ENCODE measurements at regions not wholly inside any gene's neighbourhood (a gene's known extent, or its start where the extent isn't known, plus 50 kb on each side); places are given as distances from the start of the nearest gene placed in this dataset.

- H3K27ac ChIP-seq, result no peak overlapping the region
- no peak overlapping the region for H3K9ac ChIP-seq
- H3K27me3 ChIP-seq, result no peaks in the 10 kb centered on the region
- H3K4me2 ChIP-seq, result no peak overlapping the region
- no peaks in the 10 kb centered on the region for H3K9me3 ChIP-seq
- H3K36me3 ChIP-seq, result no peaks in the 10 kb centered on the region
- H3K4me1 ChIP-seq, result no peaks in the 10 kb centered on the region
- TF ChIP-seq Cebpa-rat (IDR thresholded peaks at IDR 0.05), result no peak
- H4K20me1 ChIP-seq, result no peaks in the 10 kb centered on the region
- no peak overlapping the region for H3K4me3 ChIP-seq
Measured at GRCh38 chr21:27164208-27165177, 197.6 kb upstream of the ADAMTS5 start.

- no peak overlapping the region for H3K4me2 ChIP-seq
- H4K20me1 ChIP-seq, result no peaks in the 10 kb centered on the region
- no peaks in the 10 kb centered on the region for H3K27me3 ChIP-seq
- H3K4me3 ChIP-seq, result no peak overlapping the region
- no peak overlapping the region for H3K27ac ChIP-seq
- H3K4me1 ChIP-seq, result no peaks in the 10 kb centered on the region
- H3K9me3 ChIP-seq, result no peaks in the 10 kb centered on the region
- H3K36me3 ChIP-seq, result no peaks in the 10 kb centered on the region
- no peak for TF ChIP-seq Cebpa-rat (IDR thresholded peaks at IDR 0.05)
- no peak overlapping the region for H3K9ac ChIP-seq
Measured at GRCh38 chr21:27158967-27159366, 192.1 kb upstream of the ADAMTS5 start.

DNA sequence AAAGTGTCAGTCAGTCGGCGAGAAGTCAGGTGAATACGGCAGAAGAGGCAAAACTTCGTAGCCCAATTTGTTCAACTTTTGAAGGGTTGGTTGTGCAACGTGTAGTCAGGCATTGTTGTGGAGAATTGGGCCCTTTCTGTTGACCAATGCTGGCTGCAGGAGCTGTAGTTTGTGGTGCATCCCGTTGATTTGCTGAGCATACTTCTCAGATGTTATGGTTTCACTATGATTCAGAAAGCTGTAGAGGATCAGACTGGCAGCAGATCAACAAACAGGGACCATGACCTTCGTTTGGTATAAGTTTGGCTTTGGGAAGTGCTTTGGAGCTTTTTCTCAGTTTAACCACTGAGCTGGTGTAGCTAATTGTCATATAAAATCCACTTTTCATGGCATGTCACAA lies 190.2 kb upstream of the ADAMTS5 start:
- Histone ChIP-seq H3K36me3 (no peaks in the 10 kb centered on the region), H3K4me2 (no peak overlapping the region), H3K27ac (no peak overlapping the region), H3K9me3 (no peaks in the 10 kb centered on the region), H4K20me1 (no peaks in the 10 kb centered on the region), H3K27me3 (no peaks in the 10 kb centered on the region), H3K4me3 (no peak overlapping the region), H3K9ac (no peak overlapping the region), H3K4me1 (no peaks in the 10 kb centered on the region)
- TF ChIP-seq Cebpa-rat (IDR thresholded peaks at IDR 0.05), result no peak

DNA sequence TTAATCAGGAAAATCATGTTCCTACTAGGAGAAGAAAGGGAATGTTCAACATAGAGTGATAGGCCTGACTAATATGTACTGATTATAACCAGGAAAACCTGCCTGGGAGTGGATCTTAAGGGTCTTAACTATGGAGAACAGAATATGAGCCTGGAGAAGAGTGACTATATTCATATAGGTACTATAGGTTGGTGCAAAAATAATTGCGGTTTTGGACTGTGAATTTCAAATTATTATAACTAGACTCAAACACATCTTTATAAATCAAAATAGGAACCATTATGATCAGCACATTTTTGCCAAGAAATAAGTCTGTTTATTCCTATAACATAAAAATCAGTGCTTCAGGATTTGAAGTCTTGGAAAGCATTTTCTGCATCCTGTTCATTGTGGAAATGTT lies 189.8 kb upstream of the ADAMTS5 start:
- no peaks in the 10 kb centered on the region for H3K4me1 ChIP-seq
- H3K36me3 ChIP-seq, result no peaks in the 10 kb centered on the region
- no peak overlapping the region for H3K9ac ChIP-seq
- no peak overlapping the region for H3K27ac ChIP-seq
- no peaks in the 10 kb centered on the region for H4K20me1 ChIP-seq
- no peak overlapping the region for H3K4me2 ChIP-seq
- H3K4me3 ChIP-seq, result no peak overlapping the region
- no peak for TF ChIP-seq Cebpa-rat (IDR thresholded peaks at IDR 0.05)
- H3K27me3 ChIP-seq, result no peaks in the 10 kb centered on the region
- H3K9me3 ChIP-seq, result no peaks in the 10 kb centered on the region

DNA sequence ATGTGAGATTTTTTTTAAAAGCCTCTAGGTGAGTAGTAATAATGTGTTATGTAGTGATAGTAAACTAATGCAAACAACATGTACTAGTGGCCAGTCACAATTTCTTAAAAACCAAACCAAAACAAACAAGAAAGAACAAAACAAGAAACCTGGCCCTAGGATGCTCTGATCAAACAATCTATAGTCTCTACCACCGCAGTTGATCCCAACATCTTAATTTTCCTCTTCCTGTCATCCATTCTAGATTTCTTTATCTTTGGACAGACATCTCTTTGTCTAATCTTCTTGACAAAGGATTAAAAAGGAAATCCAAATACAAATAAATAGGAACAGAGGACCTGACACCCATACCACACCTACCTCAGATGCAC lies 188.2 kb upstream of the ADAMTS5 start:
- H3K4me3 ChIP-seq, result no peak overlapping the region
- no peaks in the 10 kb centered on the region for H3K9me3 ChIP-seq
- no peaks in the 10 kb centered on the region for H3K4me1 ChIP-seq
- no peak for TF ChIP-seq Cebpa-rat (IDR thresholded peaks at IDR 0.05)
- H4K20me1 ChIP-seq, result no peaks in the 10 kb centered on the region
- no peak overlapping the region for H3K27ac ChIP-seq
- no peaks in the 10 kb centered on the region for H3K36me3 ChIP-seq
- no peak overlapping the region for H3K4me2 ChIP-seq
- no peak overlapping the region for H3K9ac ChIP-seq
- H3K27me3 ChIP-seq, result no peaks in the 10 kb centered on the region

DNA sequence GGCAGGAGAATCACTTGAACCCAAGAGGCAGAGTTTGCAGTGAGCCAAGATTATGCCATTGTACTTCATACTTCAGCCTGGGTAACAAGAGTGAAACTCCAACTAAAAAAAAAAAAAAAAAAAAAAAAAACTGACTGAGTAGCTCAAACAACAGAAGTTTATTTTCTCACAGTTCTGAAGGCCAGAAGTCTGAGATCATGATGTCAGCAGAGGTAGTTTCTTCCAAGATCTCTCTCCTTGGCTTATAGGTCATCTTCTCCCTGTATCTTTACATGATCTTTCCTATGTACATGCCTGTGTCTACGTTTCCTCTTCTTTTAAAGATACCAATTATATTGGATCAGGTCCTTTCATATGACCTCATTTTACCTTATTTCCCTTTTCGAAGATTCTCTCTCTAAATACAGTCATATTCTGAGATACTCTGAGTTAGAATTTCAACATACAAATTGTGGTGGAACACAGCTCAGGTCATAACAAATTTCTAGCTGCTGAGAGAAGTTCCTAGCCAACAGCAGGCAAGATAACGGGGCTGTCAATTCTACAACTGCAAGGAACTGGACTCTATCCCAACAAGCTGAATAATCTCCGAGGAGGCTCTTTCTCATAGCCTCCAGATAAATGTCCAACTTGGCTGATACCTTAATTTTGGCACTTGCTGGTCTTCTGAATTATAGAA lies 187.7 kb upstream of the ADAMTS5 start:
- H3K36me3 ChIP-seq, result no peaks in the 10 kb centered on the region
- no peak overlapping the region for H3K4me3 ChIP-seq
- no peak for TF ChIP-seq Cebpa-rat (IDR thresholded peaks at IDR 0.05)
- H3K4me1 ChIP-seq, result no peaks in the 10 kb centered on the region
- H3K4me2 ChIP-seq, result no peak overlapping the region
- no peaks in the 10 kb centered on the region for H4K20me1 ChIP-seq
- H3K27ac ChIP-seq, result no peak overlapping the region
- H3K27me3 ChIP-seq, result no peaks in the 10 kb centered on the region
- H3K9me3 ChIP-seq, result no peaks in the 10 kb centered on the region
- no peak overlapping the region for H3K9ac ChIP-seq

DNA sequence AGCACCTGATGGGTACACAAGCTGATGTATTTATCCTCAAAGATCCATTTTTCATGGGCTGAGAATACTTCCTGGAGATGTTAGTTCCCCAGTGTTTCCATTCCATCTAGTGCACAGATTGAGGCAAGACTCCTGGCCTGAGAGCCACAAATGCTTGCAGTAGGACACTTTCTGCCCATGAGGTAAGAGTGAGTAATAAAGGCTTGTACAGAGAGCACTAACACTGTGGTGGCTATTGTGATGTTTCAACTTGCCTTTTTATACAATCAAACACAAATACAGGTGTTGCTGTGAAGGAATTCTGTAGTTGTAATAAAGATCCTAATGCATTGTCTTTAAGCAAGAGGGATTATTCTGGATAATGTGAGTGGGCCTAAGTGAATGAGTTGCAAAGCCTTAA lies 186.1 kb upstream of the ADAMTS5 start:
- Histone ChIP-seq H3K27me3 (no peaks in the 10 kb centered on the region), H3K4me1 (no peaks in the 10 kb centered on the region), H3K9ac (no peak overlapping the region), H3K4me3 (no peak overlapping the region), H3K9me3 (peaks cover 7% of the 10 kb centered on the region; the same call in 1 of the 2 replicates), H3K27ac (no peak overlapping the region), H3K36me3 (no peaks in the 10 kb centered on the region), H3K4me2 (no peak overlapping the region), H4K20me1 (no peaks in the 10 kb centered on the region)
- TF ChIP-seq Cebpa-rat (IDR thresholded peaks at IDR 0.05), result no peak

DNA sequence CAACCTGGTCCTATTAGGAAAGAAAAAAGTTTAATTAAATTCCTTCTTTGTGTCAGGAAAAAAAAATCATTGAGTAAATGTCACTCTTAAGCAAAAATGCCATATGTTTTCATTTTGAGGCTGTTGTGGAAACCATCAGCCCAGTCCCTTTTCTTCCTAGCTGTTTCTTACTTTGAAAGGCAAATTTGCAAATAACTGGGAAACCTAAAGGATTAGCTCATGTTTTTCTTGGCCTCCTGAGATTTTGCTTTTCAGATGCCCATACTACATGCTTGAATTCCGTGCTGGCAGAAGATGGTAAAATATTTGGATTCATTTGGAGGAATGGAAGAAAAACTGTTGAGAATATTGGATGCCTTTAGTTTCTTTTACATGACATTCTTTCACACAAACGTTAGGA lies 182.1 kb upstream of the ADAMTS5 start:
- Histone ChIP-seq H3K9ac (no peak overlapping the region), H3K4me2 (no peak overlapping the region), H3K4me3 (no peak overlapping the region), H3K36me3 (no peaks in the 10 kb centered on the region), H3K9me3 (peaks cover 10% of the 10 kb centered on the region; the same call in 1 of the 2 replicates), H3K4me1 (no peaks in the 10 kb centered on the region), H3K27ac (no peak overlapping the region), H4K20me1 (no peaks in the 10 kb centered on the region), H3K27me3 (no peaks in the 10 kb centered on the region)
- no peak for TF ChIP-seq Cebpa-rat (IDR thresholded peaks at IDR 0.05)

DNA sequence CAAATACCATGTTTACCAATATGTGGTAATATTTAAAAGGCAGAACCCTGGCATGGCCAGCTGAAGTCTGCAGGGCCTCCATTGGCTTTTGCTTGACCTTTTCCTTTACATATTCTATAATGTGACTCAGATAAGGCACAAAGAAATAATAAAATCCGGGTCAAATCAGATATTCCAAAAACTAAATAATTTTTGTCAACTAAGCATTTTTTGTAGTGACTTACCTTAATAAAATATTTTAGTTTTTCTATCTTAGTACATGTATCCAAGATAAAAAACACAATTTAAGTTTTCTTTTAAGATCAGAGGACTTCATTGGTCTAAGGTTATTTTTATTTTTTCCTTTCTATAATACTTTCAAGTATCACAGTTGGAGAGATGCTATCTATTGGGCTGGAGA lies 179.4 kb upstream of the ADAMTS5 start:
- Histone ChIP-seq H3K4me3 (no peak overlapping the region), H3K9me3 (peaks cover 10% of the 10 kb centered on the region), H3K9ac (no peak overlapping the region), H3K36me3 (no peaks in the 10 kb centered on the region), H3K4me1 (no peaks in the 10 kb centered on the region), H4K20me1 (no peaks in the 10 kb centered on the region), H3K27me3 (no peaks in the 10 kb centered on the region), H3K4me2 (no peak overlapping the region), H3K27ac (no peak overlapping the region)
- no peak for TF ChIP-seq Cebpa-rat (IDR thresholded peaks at IDR 0.05)

DNA sequence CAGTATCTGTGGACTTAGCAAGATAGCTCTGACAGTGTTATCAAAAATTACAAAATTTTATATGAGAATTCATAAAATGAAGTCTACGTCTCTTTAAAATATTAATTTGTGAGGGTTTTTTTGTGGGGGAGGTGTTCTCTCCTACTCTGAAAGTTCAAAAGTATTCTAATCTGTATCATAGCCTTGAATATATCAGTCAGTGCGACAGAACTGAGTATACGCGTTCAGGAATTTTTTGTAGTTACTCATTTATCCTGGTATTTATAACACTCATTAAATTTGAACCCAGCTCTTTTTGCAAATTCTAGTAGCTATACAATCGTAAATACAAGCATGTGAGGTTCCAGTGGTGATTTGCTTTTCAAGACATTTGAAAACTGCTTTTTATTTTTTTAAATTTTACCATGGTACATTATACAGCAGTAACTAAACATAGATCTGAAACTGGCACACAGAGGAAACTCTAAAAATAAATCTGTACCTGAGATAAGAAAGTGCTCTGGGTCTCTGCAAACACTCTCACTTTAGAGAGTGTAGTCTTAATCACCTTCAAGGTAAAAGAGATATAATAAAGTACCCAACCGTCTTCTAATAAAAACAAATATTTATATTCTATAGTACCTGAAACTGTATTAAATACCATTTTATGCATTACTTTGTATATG lies 178.4 kb upstream of the ADAMTS5 start:
- Histone ChIP-seq H3K27ac (no peak overlapping the region), H3K36me3 (no peaks in the 10 kb centered on the region), H4K20me1 (no peaks in the 10 kb centered on the region), H3K4me2 (no peak overlapping the region), H3K9me3 (peaks cover 10% of the 10 kb centered on the region), H3K9ac (no peak overlapping the region), H3K27me3 (no peaks in the 10 kb centered on the region), H3K4me3 (no peak overlapping the region), H3K4me1 (no peaks in the 10 kb centered on the region)
- no peak for TF ChIP-seq Cebpa-rat (IDR thresholded peaks at IDR 0.05)

All from BLaER1 (cell line).